Karpas-422 (cell line): ENCODE measurements at regions not wholly inside any gene's neighbourhood (a gene's known extent, or its start where the extent isn't known, plus 50 kb on each side); places are given as distances from the start of the nearest gene placed in this dataset.

Source experiments
- DNase-seq: peaks from one replicate; pipeline ENCODE4 v3.0.0-alpha.2; 2015
- H2AFZ ChIP-seq: fragments of 200-600 bp; sonication (generic); 2 replicates; pipeline ENCODE4 v1.6.1; 2014; ENCODE audit warnings: antibody characterized with exemption, low read length, mixed read lengths
- H3K27ac ChIP-seq: fragments of 200-600 bp; sonication (generic); 2 replicates; pipeline ENCODE4 v1.5.1; 2014; ENCODE audit warnings: mild to moderate bottlenecking, low read length, moderate library complexity
- H3K27me3 ChIP-seq: fragments of 200-600 bp; sonication (generic); 2 replicates; pipeline ENCODE4 v1.6.1; 2014; ENCODE audit warnings: low read length, mixed read lengths
- H3K36me3 ChIP-seq: fragments of 200-600 bp; sonication (generic); 2 replicates; pipeline ENCODE4 v1.6.1; 2014; ENCODE audit warnings: low read length, mixed read lengths; ENCODE audit not compliant: insufficient read depth
- H3K4me1 ChIP-seq: fragments of 200-600 bp; sonication (generic); 2 replicates; pipeline ENCODE4 v1.6.1; 2014; ENCODE audit warnings: mild to moderate bottlenecking, low read length, mixed read lengths
- H3K4me2 ChIP-seq: fragments of 200-600 bp; sonication (generic); 2 replicates; pipeline ENCODE4 v1.6.1; 2014; ENCODE audit warnings: low read length, low read depth, mild to moderate bottlenecking; ENCODE audit not compliant: poor library complexity, severe bottlenecking
- H3K4me3 ChIP-seq: fragments of 200-600 bp; sonication (generic); 2 replicates; pipeline ENCODE4 v1.5.1; 2014; ENCODE audit warnings: mild to moderate bottlenecking, antibody characterized with exemption, low read length, mixed read lengths
- H3K79me2 ChIP-seq: fragments of 200-600 bp; sonication (generic); 2 replicates; pipeline ENCODE4 v1.6.1; 2014; ENCODE audit warnings: mild to moderate bottlenecking, low read length, mixed read lengths
- H3K9ac ChIP-seq: fragments of 200-600 bp; sonication (generic); 2 replicates; pipeline ENCODE4 v1.6.0; 2014; ENCODE audit warnings: low read length
- H3K9me2 ChIP-seq: fragments of 200-600 bp; sonication (generic), shearing (Covaris generic); replicated peaks from 2 replicates; pipeline ENCODE4 v1.6.0; 2014; ENCODE audit warnings: mild to moderate bottlenecking, low read length, moderate library complexity; ENCODE audit not compliant: insufficient read depth
- H3K9me3 ChIP-seq: fragments of 300-700, 200-600 bp; sonication (generic); 2 replicates; pipeline ENCODE4 v1.6.1; 2014; ENCODE audit warnings: low read length, mixed read lengths
- H4K20me1 ChIP-seq: fragments of 200-600 bp; sonication (generic); 2 replicates; pipeline ENCODE4 v1.6.1; 2014; ENCODE audit warnings: mild to moderate bottlenecking, antibody characterized with exemption, low read length, low read depth; ENCODE audit not compliant: insufficient read depth

DNA sequence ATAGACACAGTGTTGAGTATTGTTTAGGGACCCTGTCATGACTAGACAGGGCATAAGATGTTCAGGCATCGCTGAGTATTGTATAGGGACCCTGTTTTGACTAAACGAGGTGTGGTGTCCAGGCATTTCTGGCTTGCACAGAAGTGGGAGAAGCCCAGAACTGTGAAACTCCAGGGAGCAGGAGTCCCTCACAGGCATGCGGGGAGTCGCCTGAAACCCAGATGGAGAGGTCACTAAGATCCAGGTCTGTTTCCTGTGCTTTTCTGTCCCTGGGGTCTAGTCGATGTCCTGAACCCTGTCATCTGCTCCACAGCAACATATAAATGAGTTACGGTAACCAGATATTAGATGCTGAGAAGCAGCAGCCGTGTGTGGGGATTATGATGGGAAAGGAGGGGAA is 469.0 kb upstream of the SALL3 start:
- Histone ChIP-seq H3K27ac (no peak overlapping the region), H3K4me2 (no peak overlapping the region), H2AFZ (no peak overlapping the region), H3K9ac (no peak overlapping the region), H3K4me1 (no peaks in the 10 kb centered on the region), H3K36me3 (no peaks in the 10 kb centered on the region), H3K9me3 (no peaks in the 10 kb centered on the region), H4K20me1 (peaks cover 4% of the 10 kb centered on the region; the same call in 1 of the 2 replicates), H3K4me3 (no peak overlapping the region), H3K79me2 (no peaks in the 10 kb centered on the region), H3K9me2 (no peaks in the 10 kb centered on the region), H3K27me3 (no peaks in the 10 kb centered on the region)
- no peak for DNase-seq

DNA sequence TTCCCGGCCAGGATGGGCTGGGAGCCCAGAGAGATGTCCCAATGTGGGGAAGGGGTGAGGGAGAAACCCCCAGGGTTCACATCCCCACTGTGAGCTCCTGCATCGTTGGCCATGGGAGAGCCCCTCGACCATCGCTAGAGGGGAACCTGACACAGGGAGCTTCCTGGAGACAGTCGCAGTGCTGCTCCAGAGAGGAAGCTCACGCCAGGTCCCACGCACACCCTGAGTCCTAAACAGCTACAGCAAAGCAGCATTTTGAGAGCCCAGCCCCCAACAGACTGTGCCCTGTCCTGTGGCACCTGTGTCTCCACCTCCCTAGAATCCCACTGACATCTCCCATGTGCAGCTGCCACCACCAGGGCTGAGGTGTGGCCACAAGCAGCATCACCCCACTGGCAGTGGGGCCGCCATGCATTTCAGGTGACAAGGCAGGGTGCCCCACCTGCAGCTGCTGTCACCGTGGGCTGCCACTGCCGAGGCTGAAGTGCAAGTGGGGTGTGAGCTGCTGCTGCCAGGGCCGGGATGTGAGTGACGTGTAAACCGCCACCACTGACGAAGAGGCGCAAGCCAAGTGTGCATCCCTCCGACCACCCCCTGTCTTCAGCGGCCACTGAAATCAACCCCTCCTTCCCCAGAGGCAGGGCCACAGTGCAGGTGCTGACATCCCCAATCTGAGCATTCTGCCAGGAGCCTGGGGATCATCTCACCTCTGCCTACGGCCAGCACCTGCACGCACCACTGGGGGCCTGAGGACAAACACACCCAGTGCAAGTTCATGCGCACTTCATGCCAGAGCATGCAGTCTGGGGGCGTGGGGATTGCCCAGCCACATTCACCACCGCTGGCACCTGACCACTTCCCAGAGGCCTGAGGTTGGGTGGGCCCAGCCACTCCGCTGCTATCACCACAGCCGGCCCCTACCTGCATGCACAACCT is 467.7 kb upstream of the SALL3 start:
- no peak overlapping the region for H3K27ac ChIP-seq
- H4K20me1 ChIP-seq: peaks cover 4% of the 10 kb centered on the region; the same call in 1 of the 2 replicates
- H3K9me2 ChIP-seq: no peaks in the 10 kb centered on the region
- H3K4me2 ChIP-seq: no peak overlapping the region
- no peaks in the 10 kb centered on the region for H3K36me3 ChIP-seq
- H3K9ac ChIP-seq: no peak overlapping the region
- H3K79me2 ChIP-seq: no peaks in the 10 kb centered on the region
- no peaks in the 10 kb centered on the region for H3K4me1 ChIP-seq
- H2AFZ ChIP-seq: no peak overlapping the region
- no peaks in the 10 kb centered on the region for H3K27me3 ChIP-seq
- no peak for DNase-seq
- no peaks in the 10 kb centered on the region for H3K9me3 ChIP-seq
- no peak overlapping the region for H3K4me3 ChIP-seq

DNA sequence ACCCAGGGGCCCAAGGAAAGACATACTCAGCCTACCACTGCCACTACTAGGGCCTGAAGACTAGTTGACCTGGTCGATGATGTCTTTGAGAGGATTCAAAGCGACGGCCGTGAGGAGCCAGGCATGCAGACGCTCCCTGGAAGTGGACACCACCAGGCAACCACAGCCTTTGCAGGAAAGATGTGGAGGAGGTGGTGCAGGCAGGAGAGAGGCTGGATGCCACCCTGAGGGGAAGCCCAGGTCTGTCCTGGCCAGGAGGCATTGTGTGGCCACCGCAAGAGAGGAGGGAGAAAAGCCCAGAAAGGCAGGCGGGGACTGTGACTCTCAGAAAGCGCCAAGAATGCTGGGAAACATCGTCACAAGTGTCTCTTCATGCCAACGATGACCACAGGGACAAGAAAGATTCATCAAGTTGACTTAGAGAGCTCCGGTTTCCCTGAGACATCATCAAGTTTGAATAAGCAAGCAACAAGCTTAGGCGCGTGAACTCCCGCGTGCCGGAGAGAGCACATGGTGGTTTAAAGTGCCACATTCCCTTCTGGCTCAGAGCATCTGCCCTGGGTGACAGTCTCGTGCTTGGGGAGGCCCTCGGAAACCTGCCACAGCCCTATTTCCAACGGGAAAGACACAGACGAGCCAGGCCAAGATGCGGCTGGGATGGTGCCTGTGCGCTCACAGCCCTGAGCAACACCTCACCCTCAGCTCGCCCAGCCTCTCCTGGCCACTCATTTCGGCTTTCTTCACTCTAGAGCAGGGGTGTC is 464.5 kb upstream of the SALL3 start:
- H3K9me3 ChIP-seq: no peaks in the 10 kb centered on the region
- DNase-seq: no peak
- no peaks in the 10 kb centered on the region for H3K27me3 ChIP-seq
- H3K4me2 ChIP-seq: no peak overlapping the region
- H2AFZ ChIP-seq: no peak overlapping the region
- H4K20me1 ChIP-seq: no peaks in the 10 kb centered on the region
- no peaks in the 10 kb centered on the region for H3K79me2 ChIP-seq
- no peaks in the 10 kb centered on the region for H3K4me1 ChIP-seq
- H3K36me3 ChIP-seq: no peaks in the 10 kb centered on the region
- no peak overlapping the region for H3K27ac ChIP-seq
- H3K9ac ChIP-seq: no peak overlapping the region
- no peak overlapping the region for H3K4me3 ChIP-seq
- H3K9me2 ChIP-seq: no peaks in the 10 kb centered on the region

DNA sequence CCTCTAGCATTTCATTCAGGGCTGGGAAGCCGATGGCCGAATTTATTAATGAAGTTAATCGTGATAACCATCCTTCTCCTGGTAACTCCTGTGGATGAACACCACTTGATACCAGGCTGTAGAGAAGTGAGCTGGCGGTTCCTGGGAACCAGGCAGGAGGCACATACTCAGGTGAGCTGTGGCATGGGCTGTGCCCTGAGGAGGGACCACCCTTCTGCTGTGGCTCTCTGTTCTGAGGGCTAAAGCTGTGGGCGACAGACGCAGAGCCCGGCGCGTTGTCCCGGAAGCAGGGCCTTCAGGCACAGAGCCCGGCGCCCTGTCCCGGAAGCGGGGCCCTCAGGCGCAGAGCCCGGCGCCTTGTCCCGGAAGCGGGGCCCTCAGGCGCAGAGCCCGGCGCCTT is 462.3 kb upstream of the SALL3 start:
- Histone ChIP-seq H3K9ac (no peak overlapping the region), H3K9me3 (no peaks in the 10 kb centered on the region), H3K36me3 (no peaks in the 10 kb centered on the region), H3K27ac (no peak overlapping the region), H4K20me1 (no peaks in the 10 kb centered on the region), H3K4me3 (no peak overlapping the region), H3K4me1 (no peaks in the 10 kb centered on the region), H3K4me2 (no peak overlapping the region), H3K27me3 (no peaks in the 10 kb centered on the region), H3K9me2 (no peaks in the 10 kb centered on the region), H2AFZ (no peak overlapping the region), H3K79me2 (no peaks in the 10 kb centered on the region)
- no peak for DNase-seq

GRCh38 chr18:78517973-78518372 is 461.6 kb upstream of the SALL3 start:
- Histone ChIP-seq H3K27ac (no peak overlapping the region), H3K4me1 (no peaks in the 10 kb centered on the region), H2AFZ (no peak overlapping the region), H3K4me3 (no peak overlapping the region), H3K9ac (no peak overlapping the region), H3K4me2 (no peak overlapping the region), H3K9me3 (no peaks in the 10 kb centered on the region), H3K36me3 (no peaks in the 10 kb centered on the region), H3K27me3 (no peaks in the 10 kb centered on the region), H3K9me2 (no peaks in the 10 kb centered on the region), H3K79me2 (no peaks in the 10 kb centered on the region), H4K20me1 (no peaks in the 10 kb centered on the region)
- DNase-seq: no peak

- no peaks in the 10 kb centered on the region for H3K9me2 ChIP-seq
- H3K27me3 ChIP-seq: no peaks in the 10 kb centered on the region
- no peak overlapping the region for H3K4me3 ChIP-seq
- no peaks in the 10 kb centered on the region for H3K4me1 ChIP-seq
- no peaks in the 10 kb centered on the region for H3K79me2 ChIP-seq
- no peaks in the 10 kb centered on the region for H3K9me3 ChIP-seq
- H3K4me2 ChIP-seq: no peak overlapping the region
- no peak overlapping the region for H2AFZ ChIP-seq
- no peak for DNase-seq
- H3K9ac ChIP-seq: no peak overlapping the region
- no peak overlapping the region for H3K27ac ChIP-seq
- H4K20me1 ChIP-seq: no peaks in the 10 kb centered on the region
- H3K36me3 ChIP-seq: no peaks in the 10 kb centered on the region
Observed at GRCh38 chr18:78518805-78519204, 460.8 kb upstream of the SALL3 start.

GRCh38 chr18:78519394-78520062 is 460.1 kb upstream of the SALL3 start:
- no peaks in the 10 kb centered on the region for H3K9me2 ChIP-seq
- DNase-seq: no peak
- no peaks in the 10 kb centered on the region for H3K9me3 ChIP-seq
- H3K4me3 ChIP-seq: no peak overlapping the region
- H3K27ac ChIP-seq: no peak overlapping the region
- H3K79me2 ChIP-seq: no peaks in the 10 kb centered on the region
- no peaks in the 10 kb centered on the region for H3K36me3 ChIP-seq
- H3K27me3 ChIP-seq: no peaks in the 10 kb centered on the region
- H3K4me2 ChIP-seq: no peak overlapping the region
- no peak overlapping the region for H3K9ac ChIP-seq
- H3K4me1 ChIP-seq: no peaks in the 10 kb centered on the region
- H2AFZ ChIP-seq: no peak overlapping the region
- H4K20me1 ChIP-seq: no peaks in the 10 kb centered on the region

DNA sequence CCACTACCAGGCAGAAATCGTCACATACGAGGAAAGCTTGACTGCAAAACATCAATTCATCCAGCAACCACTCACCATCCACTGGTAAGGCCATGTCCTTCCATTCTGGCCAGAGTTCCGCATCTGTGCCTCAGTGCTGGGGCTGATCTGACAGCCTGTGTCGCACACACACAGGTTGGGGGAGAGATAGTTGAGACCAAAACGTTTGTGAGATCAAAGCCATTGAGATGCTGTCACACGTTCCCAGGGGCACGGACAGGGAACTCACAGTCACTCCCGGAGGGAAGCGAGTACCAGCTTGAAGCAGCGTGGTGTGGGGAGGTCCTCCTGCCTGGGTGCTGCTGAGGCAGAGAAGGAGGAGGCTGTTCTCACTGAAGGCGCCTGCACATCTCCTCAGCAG is 458.5 kb upstream of the SALL3 start:
- Histone ChIP-seq H3K9ac (no peak overlapping the region), H3K27ac (no peak overlapping the region), H3K27me3 (no peaks in the 10 kb centered on the region), H4K20me1 (no peaks in the 10 kb centered on the region), H3K9me3 (no peaks in the 10 kb centered on the region), H3K79me2 (no peaks in the 10 kb centered on the region), H3K4me3 (no peak overlapping the region), H3K4me2 (no peak overlapping the region), H3K9me2 (no peaks in the 10 kb centered on the region), H3K36me3 (no peaks in the 10 kb centered on the region), H2AFZ (no peak overlapping the region), H3K4me1 (no peaks in the 10 kb centered on the region)
- DNase-seq: no peak
